ENCODE measurements at regions not wholly inside any gene's neighbourhood (a gene's known extent, or its start where the extent isn't known, plus 50 kb on each side); places are given as distances from the start of the nearest gene placed in this dataset.
A peak's percentile ranks its signal among the peaks of the same experiment; 100 is the strongest.

GRCh38 chr17:74146196-74146595, 57.3 kb upstream of the RPL38 start:
- H3K4me3 Mint-ChIP-seq (ENCODE audit: unreplicated experiment), result no peak overlapping the region
- peak overlapping the region; percentile 90 for H3K27ac Mint-ChIP-seq (ENCODE audit: unreplicated experiment)
- no peak for DNase-seq
- H3K27me3 Mint-ChIP-seq (ENCODE audit: unreplicated experiment), result peaks cover 10% of the 10 kb centered on the region
- peaks cover 27% of the 10 kb centered on the region for H3K4me1 Mint-ChIP-seq (ENCODE audit: low read depth, unreplicated experiment)
- no peak for TF ChIP-seq CTCF (IDR thresholded peaks at IDR 0.05; ENCODE audit: partially characterized antibody, unreplicated experiment)
- peaks cover 21% of the 10 kb centered on the region for H3K36me3 Mint-ChIP-seq (ENCODE audit: unreplicated experiment)
- peaks cover 21% of the 10 kb centered on the region for H3K9me3 Mint-ChIP-seq (ENCODE audit: unreplicated experiment)

GRCh38 chr17:74147056-74147835, 56.2 kb upstream of the RPL38 start:
- Mint-ChIP-seq H3K27ac (ENCODE audit: unreplicated experiment) (peak overlapping the region; percentile 90), H3K9me3 (ENCODE audit: unreplicated experiment) (peaks cover 18% of the 10 kb centered on the region), H3K36me3 (ENCODE audit: unreplicated experiment) (peaks cover 15% of the 10 kb centered on the region), H3K4me1 (ENCODE audit: low read depth, unreplicated experiment) (peaks cover 27% of the 10 kb centered on the region), H3K4me3 (ENCODE audit: unreplicated experiment) (peak overlapping the region; percentile 30), H3K27me3 (ENCODE audit: unreplicated experiment) (peaks cover 12% of the 10 kb centered on the region)
- DNase-seq, result peak; percentile 63
- no peak for TF ChIP-seq CTCF (IDR thresholded peaks at IDR 0.05; ENCODE audit: partially characterized antibody, unreplicated experiment)

GRCh38 chr17:74147966-74148365, 55.5 kb upstream of the RPL38 start:
- H3K27me3 Mint-ChIP-seq (ENCODE audit: unreplicated experiment), result peaks cover 12% of the 10 kb centered on the region

GRCh38 chr17:74148446-74148845, 55.0 kb upstream of the RPL38 start:
- Mint-ChIP-seq H3K9me3 (ENCODE audit: unreplicated experiment) (peaks cover 13% of the 10 kb centered on the region), H3K27ac (ENCODE audit: unreplicated experiment) (peak overlapping the region; percentile 56), H3K4me3 (ENCODE audit: unreplicated experiment) (peak overlapping the region; percentile 6), H3K4me1 (ENCODE audit: low read depth, unreplicated experiment) (peaks cover 27% of the 10 kb centered on the region), H3K27me3 (ENCODE audit: unreplicated experiment) (peaks cover 12% of the 10 kb centered on the region), H3K36me3 (ENCODE audit: unreplicated experiment) (peaks cover 6% of the 10 kb centered on the region)
- TF ChIP-seq CTCF (IDR thresholded peaks at IDR 0.05; ENCODE audit: partially characterized antibody, unreplicated experiment), result no peak
- no peak for DNase-seq

More at GRCh38 chr17:74147966-74148365, 55.5 kb upstream of the RPL38 start:
- DNase-seq, result no peak
- H3K4me1 Mint-ChIP-seq (ENCODE audit: low read depth, unreplicated experiment), result peaks cover 27% of the 10 kb centered on the region
- no peak for TF ChIP-seq CTCF (IDR thresholded peaks at IDR 0.05; ENCODE audit: partially characterized antibody, unreplicated experiment)
- H3K36me3 Mint-ChIP-seq (ENCODE audit: unreplicated experiment), result peaks cover 9% of the 10 kb centered on the region
- peaks cover 15% of the 10 kb centered on the region for H3K9me3 Mint-ChIP-seq (ENCODE audit: unreplicated experiment)
- H3K4me3 Mint-ChIP-seq (ENCODE audit: unreplicated experiment), result no peak overlapping the region
- H3K27ac Mint-ChIP-seq (ENCODE audit: unreplicated experiment), result peak overlapping the region; percentile 90

- peaks cover 3% of the 10 kb centered on the region for H3K36me3 Mint-ChIP-seq (ENCODE audit: unreplicated experiment)
- TF ChIP-seq CTCF (IDR thresholded peaks at IDR 0.05; ENCODE audit: partially characterized antibody, unreplicated experiment), result no peak
- H3K9me3 Mint-ChIP-seq (ENCODE audit: unreplicated experiment), result peaks cover 13% of the 10 kb centered on the region
- H3K4me1 Mint-ChIP-seq (ENCODE audit: low read depth, unreplicated experiment), result peaks cover 28% of the 10 kb centered on the region
- peak overlapping the region; percentile 6 for H3K4me3 Mint-ChIP-seq (ENCODE audit: unreplicated experiment)
- H3K27me3 Mint-ChIP-seq (ENCODE audit: unreplicated experiment), result peaks cover 12% of the 10 kb centered on the region
- H3K27ac Mint-ChIP-seq (ENCODE audit: unreplicated experiment), result peak overlapping the region; percentile 56
- no peak for DNase-seq
Observed at GRCh38 chr17:74148901-74149596, 54.4 kb upstream of the RPL38 start.

Measured in glutamatergic neuron (in vitro differentiated cells).